Naive B cell (primary cell): ENCODE measurements at regions not wholly inside any gene's neighbourhood (a gene's known extent, or its start where the extent isn't known, plus 50 kb on each side); places are given as distances from the start of the nearest gene placed in this dataset.
"Not testable (repeated sequence)": the region's sequence is repeated elsewhere in the genome, so short reads cannot be mapped to it uniquely, and the experiment has no call there.

Source experiments
- ATAC-seq, 2 donors: fragments of 150-1000 bp; cut with Tn5 transposase; 2 replicates each; pipeline ENCODE4 v1.10.0; 2021; ENCODE audit warnings: low read depth in 2 of 2, mild to moderate bottlenecking in 2 of 2, moderate library complexity in 2 of 2
- DNase-seq: peaks from one replicate; pipeline ENCODE4 v3.0.0; 2022
- H3K27ac Mint-ChIP-seq, 6 donors: one replicate each; pipeline ENCODE4 v1.8.0; 2020 to 2022; ENCODE audit warnings: mild to moderate bottlenecking in 6 of 6, mixed read lengths in 6 of 6, moderate library complexity in 5 of 6, inconsistent platforms in 2 of 6
- H3K27me3 Mint-ChIP-seq, 3 donors: one replicate each; pipeline ENCODE4 v1.8.0; 2021 to 2022; ENCODE audit warnings: mixed read lengths in 3 of 3, mild to moderate bottlenecking in 1 of 3
- H3K36me3 Mint-ChIP-seq, 2 donors: one replicate each; pipeline ENCODE4 v1.8.0; 2020 to 2022; ENCODE audit warnings: mixed read lengths in 2 of 2, inconsistent platforms in 1 of 2, mild to moderate bottlenecking in 1 of 2
- H3K4me1 Mint-ChIP-seq, 3 donors: one replicate each; pipeline ENCODE4 v1.8.0; 2020 to 2022; ENCODE audit warnings: mixed read lengths in 3 of 3, inconsistent platforms in 1 of 3, mild to moderate bottlenecking in 1 of 3, moderate library complexity in 1 of 3
- H3K4me3 Mint-ChIP-seq, 8 donors: one replicate each; pipeline ENCODE4 v1.8.0; 2020 to 2022; ENCODE audit warnings: mild to moderate bottlenecking in 8 of 8, mixed read lengths in 8 of 8, moderate library complexity in 8 of 8, inconsistent platforms in 2 of 8
- H3K9me3 Mint-ChIP-seq, 7 donors: one replicate each; pipeline ENCODE4 v1.8.0; 2020 to 2022; ENCODE audit warnings: mixed read lengths in 7 of 7, mild to moderate bottlenecking in 5 of 7, inconsistent platforms in 2 of 7, moderate library complexity in 1 of 7

DNA sequence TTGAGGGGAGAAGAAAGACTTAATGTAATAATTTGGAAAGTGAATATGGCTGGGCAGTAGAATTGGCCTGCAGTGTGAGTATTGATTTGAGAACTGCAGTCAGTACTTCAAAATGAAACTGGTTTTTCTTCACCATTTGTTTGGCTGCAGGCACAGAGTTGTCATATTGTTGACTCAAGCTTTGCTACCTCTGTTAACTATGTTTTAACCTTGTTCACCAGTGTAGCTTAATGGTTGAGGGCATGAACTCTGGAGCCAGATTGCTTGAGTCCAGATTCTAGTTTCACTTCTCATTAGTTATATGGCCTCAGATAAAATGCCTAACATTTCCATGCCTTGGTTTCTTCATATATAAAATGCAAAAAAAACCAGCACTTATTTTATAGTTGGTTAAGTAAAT, 64.1 kb downstream of the CFAP44 start:
- Mint-ChIP-seq H3K36me3 (peaks cover 8 to 9% of the 10 kb centered on the region in 2 donors), H3K9me3 (peaks cover 0 to 3% (median 0%) of the 10 kb centered on the region in 7 donors), H3K27ac (no peak overlapping the region), H3K4me3 (no peak overlapping the region), H3K4me1 (no peaks in the 10 kb centered on the region), H3K27me3 (no peaks in the 10 kb centered on the region)
- no peak for DNase-seq
- ATAC-seq = no peak

GRCh38 chr3:113374078-113374477, 67.2 kb downstream of the CFAP44 start:
- no peaks in the 10 kb centered on the region for H3K36me3 Mint-ChIP-seq
- no peak overlapping the region for H3K27ac Mint-ChIP-seq
- peaks cover 0 to 13% (median 3%) of the 10 kb centered on the region in 7 donors for H3K9me3 Mint-ChIP-seq
- no peak overlapping the region for H3K4me3 Mint-ChIP-seq
- DNase-seq (no peak), ATAC-seq (no peak)
- no peaks in the 10 kb centered on the region for H3K27me3 Mint-ChIP-seq
- H3K4me1 Mint-ChIP-seq = peaks cover 0 to 7% (median 0%) of the 10 kb centered on the region in 3 donors

GRCh38 chr3:113366800-113367199, 74.5 kb downstream of the CFAP44 start:
- H3K4me1 Mint-ChIP-seq, DNase-seq, H3K9me3 Mint-ChIP-seq, H3K4me3 Mint-ChIP-seq, H3K27me3 Mint-ChIP-seq, H3K27ac Mint-ChIP-seq, ATAC-seq: not testable (repeated sequence)
- H3K36me3 Mint-ChIP-seq = peaks cover 16 to 21% of the 10 kb centered on the region in 2 donors

DNA sequence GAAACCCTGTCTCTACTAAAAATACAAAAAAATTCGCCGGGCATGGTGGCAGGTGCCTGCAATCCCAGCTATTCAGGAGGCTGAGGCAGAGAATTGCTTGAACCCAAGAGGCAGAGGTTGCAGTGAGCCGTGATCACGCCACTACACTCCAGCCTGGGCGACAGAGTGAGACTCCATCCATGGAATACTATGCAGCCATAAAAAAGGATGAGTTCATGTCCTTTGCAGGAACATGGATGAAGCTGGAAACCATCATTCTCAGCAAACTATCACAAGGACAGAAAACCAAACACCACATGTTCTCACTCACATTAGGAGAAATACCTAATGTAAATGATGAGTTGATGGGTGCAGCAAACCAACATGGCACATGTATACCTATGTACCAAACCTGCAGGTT, 86.0 kb downstream of the CFAP44 start:
- H3K27me3 Mint-ChIP-seq, H3K36me3 Mint-ChIP-seq, H3K4me1 Mint-ChIP-seq, DNase-seq, ATAC-seq, H3K27ac Mint-ChIP-seq, H3K4me3 Mint-ChIP-seq, H3K9me3 Mint-ChIP-seq: not testable (repeated sequence)

- Mint-ChIP-seq H3K4me3 (no peak overlapping the region), H3K27me3 (no peaks in the 10 kb centered on the region), H3K27ac (no peak overlapping the region), H3K36me3 (peaks cover 0 to 5% of the 10 kb centered on the region in 2 donors), H3K4me1 (no peaks in the 10 kb centered on the region), H3K9me3 (peaks cover 0 to 5% (median 2%) of the 10 kb centered on the region in 7 donors)
- no peak for DNase-seq
- ATAC-seq = no peak
Observed at GRCh38 chr3:113354307-113354706, 87.0 kb downstream of the CFAP44 start.

DNA sequence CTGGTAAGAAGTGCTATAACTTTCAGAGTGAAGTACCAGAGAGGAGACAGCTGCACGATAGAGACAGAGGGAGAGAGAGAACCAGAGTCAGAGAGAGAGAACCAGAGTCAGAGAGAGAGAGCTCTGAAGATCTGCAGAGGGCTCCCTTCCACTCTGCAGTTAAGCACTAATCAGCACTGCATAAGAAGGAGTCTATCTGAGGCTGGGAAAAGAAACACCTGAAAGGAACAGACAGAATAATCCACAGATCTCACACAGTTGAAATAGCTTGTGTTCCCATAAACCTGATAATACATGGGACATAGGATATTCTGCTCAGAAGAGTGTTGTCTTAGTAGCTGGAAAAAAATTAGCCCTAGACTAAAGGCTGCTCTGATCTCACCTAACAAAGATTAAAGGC, 87.6 kb downstream of the CFAP44 start:
- Mint-ChIP-seq H3K36me3 (peaks cover 0 to 5% of the 10 kb centered on the region in 2 donors), H3K4me3 (no peak overlapping the region), H3K4me1 (no peaks in the 10 kb centered on the region), H3K9me3 (peaks cover 0 to 5% (median 2%) of the 10 kb centered on the region in 7 donors), H3K27me3 (no peaks in the 10 kb centered on the region), H3K27ac (peak overlapping the region in 1 of 6 donors; percentile 1)
- ATAC-seq (no peak), DNase-seq (no peak)

DNA sequence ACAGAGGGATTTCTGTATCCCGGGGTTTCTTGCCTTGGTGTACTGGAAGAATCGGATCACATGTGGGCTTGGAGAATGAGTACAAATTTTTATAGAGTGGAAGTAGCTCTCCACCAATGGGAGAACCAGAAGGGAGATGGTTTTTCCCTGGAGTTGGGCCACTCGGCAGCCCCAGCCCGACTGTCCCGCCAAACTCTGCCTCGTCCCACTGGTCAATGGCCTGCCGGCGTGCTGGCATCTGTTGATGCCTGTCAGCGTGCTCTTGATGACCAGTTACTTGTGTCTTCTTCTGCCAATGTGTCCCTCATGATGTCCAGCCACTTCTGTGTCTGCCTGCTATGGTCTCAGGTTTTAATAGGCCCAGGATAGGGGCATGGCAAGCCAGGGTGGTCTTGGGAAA, 100.5 kb downstream of the CFAP44 start:
- ATAC-seq = no peak
- Mint-ChIP-seq H3K27me3 (no peaks in the 10 kb centered on the region), H3K27ac (no peak overlapping the region), H3K9me3 (no peaks in the 10 kb centered on the region), H3K36me3 (no peaks in the 10 kb centered on the region), H3K4me1 (peaks cover 0 to 18% (median 18%) of the 10 kb centered on the region in 3 donors), H3K4me3 (no peak overlapping the region)
- no peak for DNase-seq

- no peaks in the 10 kb centered on the region for H3K27me3 Mint-ChIP-seq
- H3K36me3 Mint-ChIP-seq = no peaks in the 10 kb centered on the region
- peak overlapping the region in 3 of 6 donors; percentile 12 to 65 (median 13) for H3K27ac Mint-ChIP-seq
- ATAC-seq (no peak), DNase-seq (no peak)
- H3K9me3 Mint-ChIP-seq = no peaks in the 10 kb centered on the region
- H3K4me1 Mint-ChIP-seq = peaks cover 0 to 18% (median 18%) of the 10 kb centered on the region in 3 donors
- H3K4me3 Mint-ChIP-seq = peak overlapping the region in 2 of 8 donors; percentile 39 to 61
Observed at GRCh38 chr3:113339616-113340244, 101.6 kb downstream of the CFAP44 start.
